LNCaP clone FGC (cell line): ENCODE measurements at regions not wholly inside any gene's neighbourhood (a gene's known extent, or its start where the extent isn't known, plus 50 kb on each side); places are given as distances from the start of the nearest gene placed in this dataset.

Source experiments
- DNase-seq: peaks from one replicate; pipeline ENCODE4 v3.0.0-alpha.2; 2011; ENCODE audit warnings: low read depth
- H3K4me3 ChIP-seq: 2 replicates; pipeline ENCODE4 v1.5.1; 2011; ENCODE audit warnings: mild to moderate bottlenecking, low read depth, low read length, control low read depth
- CTCF ChIP-seq: IDR thresholded peaks from 2 replicates; pipeline ENCODE4 v1.5.1; 2012; ENCODE audit warnings: mild to moderate bottlenecking; ENCODE audit not compliant: control insufficient read depth, insufficient read depth; ENCODE audit errors: extremely low read depth

GRCh38 chr13:73492811-73493210 lies 434.0 kb downstream of the KLF5 start:
- TF ChIP-seq CTCF: no peak
- H3K4me3 ChIP-seq: no peak overlapping the region
- no peak for DNase-seq

- no peak for DNase-seq
- no peak overlapping the region for H3K4me3 ChIP-seq
- no peak for TF ChIP-seq CTCF
Measured at GRCh38 chr13:73482556-73482955, 423.8 kb downstream of the KLF5 start.

- no peak overlapping the region for H3K4me3 ChIP-seq
- no peak for DNase-seq
- no peak for TF ChIP-seq CTCF
Measured at GRCh38 chr13:73481886-73482445, 423.2 kb downstream of the KLF5 start.

- no peak for DNase-seq
- no peak overlapping the region for H3K4me3 ChIP-seq
- TF ChIP-seq CTCF: no peak
Measured at GRCh38 chr13:73480779-73481559, 422.2 kb downstream of the KLF5 start.

GRCh38 chr13:73479856-73480255 lies 421.1 kb downstream of the KLF5 start:
- TF ChIP-seq CTCF: no peak
- no peak for DNase-seq
- no peak overlapping the region for H3K4me3 ChIP-seq

GRCh38 chr13:73479351-73479750 lies 420.5 kb downstream of the KLF5 start:
- DNase-seq: no peak
- no peak overlapping the region for H3K4me3 ChIP-seq
- no peak for TF ChIP-seq CTCF

- TF ChIP-seq CTCF: no peak
- no peak for DNase-seq
- no peak overlapping the region for H3K4me3 ChIP-seq
Measured at GRCh38 chr13:73477441-73477840, 418.6 kb downstream of the KLF5 start.
